ENCODE measurements at regions not wholly inside any gene's neighbourhood (a gene's known extent, or its start where the extent isn't known, plus 50 kb on each side); places are given as distances from the start of the nearest gene placed in this dataset.

GRCh38 chr3:165716592-165716991 lies 120.6 kb downstream of the BCHE start:
- Histone ChIP-seq H3K9me3 (ENCODE audit: control insufficient read depth, insufficient read depth, low read length) (peaks cover 19% of the 10 kb centered on the region), H3K18ac (ENCODE audit: low read depth, low read length) (no peak overlapping the region), H3K36me3 (ENCODE audit: control insufficient read depth, insufficient read depth, low read length) (no peaks in the 10 kb centered on the region), H2BK15ac (ENCODE audit: low read depth, low read length) (no peak overlapping the region), H2BK120ac (ENCODE audit: low read depth, low read length) (no peak overlapping the region), H3K9me1 (ENCODE audit: insufficient read depth, low read length) (no peaks in the 10 kb centered on the region), H4K20me1 (ENCODE audit: insufficient read depth, low read length) (no peaks in the 10 kb centered on the region), H3K4me2 (ENCODE audit: low read depth, low read length) (no peak overlapping the region), H2BK5ac (ENCODE audit: low read depth, low read length, poor library complexity, severe bottlenecking) (no peak overlapping the region), H2BK20ac (ENCODE audit: low read depth, low read length) (no peak overlapping the region), H3K27me3 (ENCODE audit: control insufficient read depth, insufficient read depth, low read length) (no peaks in the 10 kb centered on the region), H2AFZ (replicated peaks; ENCODE audit: low read length, poor library complexity) (no peak overlapping the region), H3K14ac (replicated peaks; ENCODE audit: low read depth, low read length) (no peak overlapping the region), H3K23ac (ENCODE audit: low read depth, low read length) (no peak overlapping the region), H3K4me3 (ENCODE audit: insufficient read depth, low read depth, low read length) (no peak overlapping the region), H3K79me1 (ENCODE audit: low read depth in 1 of 2, low read length in 2 of 2) (no peaks in the 10 kb centered on the region), H4K8ac (ENCODE audit: low read depth in 2 of 2, low read length in 2 of 2) (no peak overlapping the region), H3K9ac (ENCODE audit: low read depth, low read length) (no peak overlapping the region), H3K27ac (ENCODE audit: insufficient read depth, low read length) (no peak overlapping the region), H3K56ac (ENCODE audit: extremely low read depth, insufficient read depth, low read length) (no peak overlapping the region), H3K4ac (ENCODE audit: low read depth, low read length) (no peak overlapping the region), H2AK5ac (ENCODE audit: low read depth, low read length) (no peak overlapping the region), H2AK9ac (replicated peaks; ENCODE audit: low read depth, low read length, poor library complexity) (no peak overlapping the region), H4K91ac (ENCODE audit: insufficient read depth, low read depth, low read length) (no peak overlapping the region), H4K5ac (ENCODE audit: low read depth, low read length) (no peak overlapping the region), H3K4me1 (ENCODE audit: control insufficient read depth, insufficient read depth, low read length) (no peaks in the 10 kb centered on the region)
- intact Hi-C loops (cut with micrococcal nuclease) (no loop called here), in situ Hi-C loops (cut with MboI; ENCODE audit: low sequenced_read_pairs) (no loop called here), dilution Hi-C loops (cut with HindIII; ENCODE audit: low sequenced_read_pairs, unreplicated experiment) (no loop called here)
- no peak for ATAC-seq (ENCODE audit: low read depth)
- CTCF ChIA-PET: no interaction called here
- no TSS peak for BruUV-seq (replicated peaks)
- POLR2A ChIA-PET (ENCODE audit: unreplicated experiment): no interaction called here
- DNase-seq: no peak
- TF ChIP-seq BHLHE40 (IDR thresholded peaks at IDR 0.05; ENCODE audit: low read depth, low read length): no peak
- TF ChIP-seq SMC3 (IDR thresholded peaks at IDR 0.05; ENCODE audit: low read depth, low read length): no peak
- no peak for TF ChIP-seq RCOR1 (IDR thresholded peaks at IDR 0.05; ENCODE audit: insufficient replicate concordance, low read length)
- no peak for TF ChIP-seq USF2 (IDR thresholded peaks at IDR 0.05; ENCODE audit: low read depth, low read length)
- TF ChIP-seq CTCF (conservative IDR thresholded peaks at IDR 0.05; ENCODE audit: low read depth, low read length): no peak
- no peak for TF ChIP-seq MXI1 (IDR thresholded peaks at IDR 0.05; ENCODE audit: borderline replicate concordance, low read depth, low read length)
- TF ChIP-seq MAZ (IDR thresholded peaks at IDR 0.05; ENCODE audit: borderline replicate concordance, low read depth, low read length): no peak

Measured in IMR-90 (cell line).